NCI-H82 treated with DMSO at 0.1 percent for 48 hours (cell line): ENCODE measurements at regions not wholly inside any gene's neighbourhood (a gene's known extent, or its start where the extent isn't known, plus 50 kb on each side); places are given as distances from the start of the nearest gene placed in this dataset.
"Not testable (repeated sequence)": the region's sequence is repeated elsewhere in the genome, so short reads cannot be mapped to it uniquely, and the experiment has no call there.

ENCODE experiments used
- DNase-seq: peaks from one replicate; lab custom pipeline; 2025; ENCODE audit not compliant: unreplicated experiment; lab: John Stamatoyannopoulos, UW

- DNase-seq, result no peak
These were observed 233.7 kb downstream of the THBS2 start for GRCh38 chr6:169019727-169020491.

- DNase-seq, result no peak
These were observed 234.5 kb downstream of the THBS2 start for GRCh38 chr6:169019111-169019510.

GRCh38 chr6:169016758-169017157 lies 236.9 kb downstream of the THBS2 start:
- no peak for DNase-seq

- DNase-seq, result no peak
These were observed 239.1 kb downstream of the THBS2 start for GRCh38 chr6:169014211-169015197.

GRCh38 chr6:169009628-169010027 lies 244.0 kb downstream of the THBS2 start:
- DNase-seq, result no peak

GRCh38 chr6:169008641-169009257 lies 244.9 kb downstream of the THBS2 start:
- DNase-seq, result no peak

GRCh38 chr6:169005166-169005565 lies 248.5 kb downstream of the THBS2 start:
- DNase-seq, result no peak

- no peak for DNase-seq
These were observed 253.6 kb downstream of the THBS2 start for GRCh38 chr6:169000022-169000421.

GRCh38 chr6:168999392-168999791 lies 254.3 kb downstream of the THBS2 start:
- DNase-seq, result no peak

GRCh38 chr6:168996356-168996625 lies 257.4 kb downstream of the THBS2 start:
- DNase-seq, result no peak

GRCh38 chr6:168995526-168996355 lies 257.9 kb downstream of the THBS2 start:
- no peak for DNase-seq

GRCh38 chr6:168994956-168995355 lies 258.7 kb downstream of the THBS2 start:
- no peak for DNase-seq

GRCh38 chr6:168992446-168993144 lies 261.1 kb downstream of the THBS2 start:
- DNase-seq, result no peak

GRCh38 chr6:168991695-168992094 lies 262.0 kb downstream of the THBS2 start:
- DNase-seq, result not testable (repeated sequence)

- DNase-seq, result no peak
These were observed 263.5 kb downstream of the THBS2 start for GRCh38 chr6:168990019-168990751.

- no peak for DNase-seq
These were observed 264.2 kb downstream of the THBS2 start for GRCh38 chr6:168989421-168989820.

GRCh38 chr6:168988801-168989200 lies 264.8 kb downstream of the THBS2 start:
- DNase-seq, result no peak

- DNase-seq, result no peak
These were observed 265.4 kb downstream of the THBS2 start for GRCh38 chr6:168988280-168988679.

- no peak for DNase-seq
These were observed 267.9 kb downstream of the THBS2 start for GRCh38 chr6:168985705-168986104.

- no peak for DNase-seq
These were observed 269.7 kb downstream of the THBS2 start for GRCh38 chr6:168983925-168984324.
